SK-N-SH treated with all-trans-retinoic acid at 6 μM for 48 hours (cell line): ENCODE measurements at regions not wholly inside any gene's neighbourhood (a gene's known extent, or its start where the extent isn't known, plus 50 kb on each side); places are given as distances from the start of the nearest gene placed in this dataset.

Source experiments
- ARNTL ChIP-seq: fragments of 450-650 bp; formaldehyde crosslinking; IDR thresholded peaks from 2 replicates; pipeline ENCODE4 v1.5.0; 2020; ENCODE audit warnings: low read depth, mild to moderate bottlenecking, moderate library complexity, borderline replicate concordance
- CSDC2 ChIP-seq: fragments of 250-450 bp; sonication (Bioruptor Pico); IDR thresholded peaks from 2 replicates; pipeline ENCODE4 v1.5.0; 2020; ENCODE audit warnings: mild to moderate bottlenecking, moderate library complexity
- ISL1 ChIP-seq: fragments of 250-450 bp; sonication (Bioruptor Pico); IDR thresholded peaks from 2 replicates; pipeline ENCODE4 v2.1.2; 2022; ENCODE audit warnings: mild to moderate bottlenecking, moderate library complexity
- PPARA ChIP-seq: fragments of 250-450 bp; sonication (Bioruptor Pico); IDR thresholded peaks from 2 replicates; pipeline ENCODE4 v1.5.0; 2020; ENCODE audit warnings: mild to moderate bottlenecking, borderline replicate concordance
- SNAI2 ChIP-seq: fragments of 250-450 bp; sonication (Bioruptor Pico); IDR thresholded peaks from 2 replicates; pipeline ENCODE4 v1.5.0; 2020; ENCODE audit warnings: mild to moderate bottlenecking, moderate library complexity
- TCF4 ChIP-seq: fragments of 250-450 bp; sonication (Bioruptor Pico); IDR thresholded peaks from 2 replicates; pipeline ENCODE4 v1.8.0; 2021; ENCODE audit warnings: mild to moderate bottlenecking, moderate library complexity, borderline replicate concordance
- ZFP3 ChIP-seq: fragments of 250-450 bp; sonication (Bioruptor Pico); IDR thresholded peaks from 2 replicates; pipeline ENCODE4 v1.5.0; 2020; ENCODE audit warnings: mild to moderate bottlenecking, moderate library complexity
- ZNF70 ChIP-seq: fragments of 450-650 bp; formaldehyde crosslinking; IDR thresholded peaks from 2 replicates; pipeline ENCODE4 v1.5.0; 2020; ENCODE audit warnings: mild to moderate bottlenecking, moderate library complexity
- ZNF8 ChIP-seq: fragments of 450-650 bp; formaldehyde crosslinking; IDR thresholded peaks from 2 replicates; pipeline ENCODE4 v1.5.0; 2020; ENCODE audit warnings: mild to moderate bottlenecking, moderate library complexity
- TF ChIP-seq, protein P1 (sequence below): fragments of 250-450 bp; sonication (Bioruptor Pico); IDR thresholded peaks from 2 replicates; pipeline ENCODE4 v1.5.0; 2020; ENCODE audit warnings: mild to moderate bottlenecking, moderate library complexity
- TF ChIP-seq, protein P2 (sequence below): fragments of 250-450 bp; sonication (Bioruptor Pico); IDR thresholded peaks from 2 replicates; pipeline ENCODE4 v1.8.0; 2021; ENCODE audit warnings: low read depth, mild to moderate bottlenecking, moderate library complexity, borderline replicate concordance
- TF ChIP-seq, protein P3 (sequence below): fragments of 250-450 bp; sonication (Bioruptor Pico); IDR thresholded peaks from 2 replicates; pipeline ENCODE4 v1.8.0; 2020; ENCODE audit warnings: mild to moderate bottlenecking, moderate library complexity, borderline replicate concordance

DNA sequence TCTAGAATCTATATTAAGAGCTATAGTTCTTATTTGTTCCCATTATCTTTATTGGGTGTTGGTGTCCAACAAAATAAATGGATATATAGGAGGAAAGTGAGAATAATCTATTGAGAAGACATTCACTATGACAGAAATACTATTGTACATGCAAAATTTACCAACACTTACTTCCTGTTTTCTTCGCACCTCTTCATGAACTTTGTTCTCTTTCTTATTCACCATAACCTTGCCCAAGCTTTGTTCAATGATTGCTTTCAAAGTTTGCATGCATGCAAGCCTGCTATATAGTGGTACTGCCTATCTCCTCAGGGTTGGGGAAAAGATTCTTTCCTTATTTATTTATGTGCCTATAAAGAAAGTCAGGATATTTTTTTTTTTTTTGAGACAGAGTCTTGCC is 176.4 kb upstream of the JADE1 start:
- TF ChIP-seq ZNF70 (CRISPR knock-in tag) (no peak), ISL1 (CRISPR knock-in tag) (no peak), ZFP3 (no peak), ARNTL (no peak), ZNF8 (CRISPR knock-in tag) (no peak), PPARA (no peak), TCF4 (CRISPR knock-in tag) (no peak), SNAI2 (CRISPR knock-in tag) (no peak), CSDC2 (CRISPR knock-in tag) (no peak)
- TF ChIP-seq, protein P1, sequence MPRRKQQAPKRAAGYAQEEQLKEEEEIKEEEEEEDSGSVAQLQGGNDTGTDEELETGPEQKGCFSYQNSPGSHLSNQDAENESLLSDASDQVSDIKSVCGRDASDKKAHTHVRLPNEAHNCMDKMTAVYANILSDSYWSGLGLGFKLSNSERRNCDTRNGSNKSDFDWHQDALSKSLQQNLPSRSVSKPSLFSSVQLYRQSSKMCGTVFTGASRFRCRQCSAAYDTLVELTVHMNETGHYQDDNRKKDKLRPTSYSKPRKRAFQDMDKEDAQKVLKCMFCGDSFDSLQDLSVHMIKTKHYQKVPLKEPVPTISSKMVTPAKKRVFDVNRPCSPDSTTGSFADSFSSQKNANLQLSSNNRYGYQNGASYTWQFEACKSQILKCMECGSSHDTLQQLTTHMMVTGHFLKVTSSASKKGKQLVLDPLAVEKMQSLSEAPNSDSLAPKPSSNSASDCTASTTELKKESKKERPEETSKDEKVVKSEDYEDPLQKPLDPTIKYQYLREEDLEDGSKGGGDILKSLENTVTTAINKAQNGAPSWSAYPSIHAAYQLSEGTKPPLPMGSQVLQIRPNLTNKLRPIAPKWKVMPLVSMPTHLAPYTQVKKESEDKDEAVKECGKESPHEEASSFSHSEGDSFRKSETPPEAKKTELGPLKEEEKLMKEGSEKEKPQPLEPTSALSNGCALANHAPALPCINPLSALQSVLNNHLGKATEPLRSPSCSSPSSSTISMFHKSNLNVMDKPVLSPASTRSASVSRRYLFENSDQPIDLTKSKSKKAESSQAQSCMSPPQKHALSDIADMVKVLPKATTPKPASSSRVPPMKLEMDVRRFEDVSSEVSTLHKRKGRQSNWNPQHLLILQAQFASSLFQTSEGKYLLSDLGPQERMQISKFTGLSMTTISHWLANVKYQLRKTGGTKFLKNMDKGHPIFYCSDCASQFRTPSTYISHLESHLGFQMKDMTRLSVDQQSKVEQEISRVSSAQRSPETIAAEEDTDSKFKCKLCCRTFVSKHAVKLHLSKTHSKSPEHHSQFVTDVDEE = no peak
- TF ChIP-seq, protein P2, sequence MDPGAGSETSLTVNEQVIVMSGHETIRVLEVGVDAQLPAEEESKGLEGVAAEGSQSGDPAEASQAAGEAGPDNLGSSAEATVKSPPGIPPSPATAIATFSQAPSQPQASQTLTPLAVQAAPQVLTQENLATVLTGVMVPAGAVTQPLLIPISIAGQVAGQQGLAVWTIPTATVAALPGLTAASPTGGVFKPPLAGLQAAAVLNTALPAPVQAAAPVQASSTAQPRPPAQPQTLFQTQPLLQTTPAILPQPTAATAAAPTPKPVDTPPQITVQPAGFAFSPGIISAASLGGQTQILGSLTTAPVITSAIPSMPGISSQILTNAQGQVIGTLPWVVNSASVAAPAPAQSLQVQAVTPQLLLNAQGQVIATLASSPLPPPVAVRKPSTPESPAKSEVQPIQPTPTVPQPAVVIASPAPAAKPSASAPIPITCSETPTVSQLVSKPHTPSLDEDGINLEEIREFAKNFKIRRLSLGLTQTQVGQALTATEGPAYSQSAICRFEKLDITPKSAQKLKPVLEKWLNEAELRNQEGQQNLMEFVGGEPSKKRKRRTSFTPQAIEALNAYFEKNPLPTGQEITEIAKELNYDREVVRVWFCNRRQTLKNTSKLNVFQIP (CRISPR knock-in tag) = no peak
- TF ChIP-seq, protein P3, sequence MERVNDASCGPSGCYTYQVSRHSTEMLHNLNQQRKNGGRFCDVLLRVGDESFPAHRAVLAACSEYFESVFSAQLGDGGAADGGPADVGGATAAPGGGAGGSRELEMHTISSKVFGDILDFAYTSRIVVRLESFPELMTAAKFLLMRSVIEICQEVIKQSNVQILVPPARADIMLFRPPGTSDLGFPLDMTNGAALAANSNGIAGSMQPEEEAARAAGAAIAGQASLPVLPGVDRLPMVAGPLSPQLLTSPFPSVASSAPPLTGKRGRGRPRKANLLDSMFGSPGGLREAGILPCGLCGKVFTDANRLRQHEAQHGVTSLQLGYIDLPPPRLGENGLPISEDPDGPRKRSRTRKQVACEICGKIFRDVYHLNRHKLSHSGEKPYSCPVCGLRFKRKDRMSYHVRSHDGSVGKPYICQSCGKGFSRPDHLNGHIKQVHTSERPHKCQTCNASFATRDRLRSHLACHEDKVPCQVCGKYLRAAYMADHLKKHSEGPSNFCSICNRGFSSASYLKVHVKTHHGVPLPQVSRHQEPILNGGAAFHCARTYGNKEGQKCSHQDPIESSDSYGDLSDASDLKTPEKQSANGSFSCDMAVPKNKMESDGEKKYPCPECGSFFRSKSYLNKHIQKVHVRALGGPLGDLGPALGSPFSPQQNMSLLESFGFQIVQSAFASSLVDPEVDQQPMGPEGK (CRISPR knock-in tag) = no peak
